ENCODE measurements at regions not wholly inside any gene's neighbourhood (a gene's known extent, or its start where the extent isn't known, plus 50 kb on each side); places are given as distances from the start of the nearest gene placed in this dataset.

DNA sequence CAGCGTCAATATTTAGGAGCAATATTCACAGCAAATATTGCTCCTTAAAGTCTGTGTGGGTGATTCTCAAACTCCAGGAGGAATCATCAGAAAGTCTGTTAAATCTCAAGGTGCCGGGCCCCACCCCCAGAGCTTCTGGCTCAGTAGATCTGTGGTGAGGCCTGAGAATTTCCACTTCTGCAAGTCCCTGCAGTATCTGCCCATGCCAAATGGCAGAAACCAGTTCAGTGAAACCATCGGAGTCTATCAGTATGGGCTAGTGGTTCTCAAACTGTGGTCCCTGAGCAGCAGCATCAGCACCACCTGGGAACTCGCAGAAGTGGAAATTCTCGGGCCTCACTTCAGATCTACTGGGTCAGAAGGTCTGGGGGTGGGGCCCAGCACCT, 202.9 kb downstream of the SLC4A3 start:
- TF ChIP-seq POLR2A (IDR thresholded peaks at IDR 0.05) (no peak), POLR2AphosphoS5 (IDR thresholded peaks at IDR 0.05) (no peak)

Measured in breast epithelium (tissue), 3 donors.